HG03342 (cell line): ENCODE measurements at regions not wholly inside any gene's neighbourhood (a gene's known extent, or its start where the extent isn't known, plus 50 kb on each side); places are given as distances from the start of the nearest gene placed in this dataset.
A peak's percentile ranks its signal among the peaks of the same experiment; 100 is the strongest.
"Not testable (repeated sequence)": the region's sequence is repeated elsewhere in the genome, so short reads cannot be mapped to it uniquely, and the experiment has no call there.

Experiments used
- ATAC-seq: cut with Tn5 transposase; IDR thresholded peaks from one replicate; pipeline ENCODE4 v1.9.1; 2021; ENCODE audit warnings: mild to moderate bottlenecking, moderate library complexity; ENCODE audit not compliant: unreplicated experiment

- ATAC-seq = no peak
These were observed 132.9 kb downstream of the LIG4 start for GRCh38 chr13:108082481-108082880.

GRCh38 chr13:108077284-108077683 lies 138.1 kb downstream of the LIG4 start:
- no peak for ATAC-seq

GRCh38 chr13:108074429-108074828 lies 140.9 kb downstream of the LIG4 start:
- not testable (repeated sequence) for ATAC-seq

DNA sequence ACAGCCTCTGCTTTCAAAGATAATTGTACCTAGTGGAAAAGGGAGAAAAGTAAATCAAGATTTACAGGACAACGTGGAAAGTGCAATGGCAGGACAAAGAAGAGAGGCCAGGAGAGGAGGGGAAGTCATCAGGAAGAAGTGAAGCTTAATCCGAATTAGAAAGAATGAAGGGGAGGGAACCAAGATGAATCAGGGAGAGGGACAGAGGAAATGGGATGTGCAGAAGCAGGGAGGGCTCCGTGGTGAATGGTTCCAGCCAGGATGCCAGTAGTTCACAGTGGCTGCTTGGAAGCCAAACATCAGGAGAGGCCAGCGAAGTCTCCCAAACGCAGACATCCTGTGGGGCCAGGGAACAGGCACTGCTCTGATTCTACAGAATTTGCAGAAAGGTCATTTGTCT lies 144.4 kb downstream of the LIG4 start:
- no peak for ATAC-seq

- no peak for ATAC-seq
These were observed 144.8 kb downstream of the LIG4 start for GRCh38 chr13:108070491-108070890.

DNA sequence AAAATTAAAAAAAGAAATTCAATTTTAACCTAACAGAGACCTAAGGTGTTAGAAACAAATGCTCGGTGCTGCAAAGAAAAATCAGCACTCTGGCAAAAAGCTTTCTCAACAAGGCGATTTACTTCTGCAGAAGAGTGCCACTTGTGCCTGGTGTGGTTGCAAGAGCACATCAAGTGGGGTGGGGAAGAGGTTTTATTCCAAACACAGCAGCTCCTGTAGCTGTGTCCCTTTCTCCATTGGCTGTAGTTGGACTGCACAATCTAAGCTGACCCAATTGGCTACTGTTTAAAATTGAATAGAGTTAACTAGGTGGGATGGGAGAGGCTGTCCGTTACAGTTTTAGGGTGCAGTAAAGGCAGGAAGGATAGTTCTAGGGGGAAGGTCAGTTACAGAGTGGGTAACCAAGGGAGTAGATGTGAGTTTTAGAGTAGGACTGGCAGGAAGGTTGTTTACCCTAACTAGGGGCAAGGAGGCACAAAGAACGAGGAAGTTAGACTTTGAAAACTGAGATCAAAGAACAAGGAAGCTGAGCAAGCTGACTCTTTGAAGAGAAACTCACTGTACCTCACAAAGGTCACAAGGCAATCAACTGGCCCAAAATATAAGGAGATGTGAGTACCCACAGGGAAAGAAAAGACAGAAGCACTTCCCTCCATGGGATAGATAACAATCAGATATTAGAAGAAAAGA lies 145.7 kb downstream of the LIG4 start:
- ATAC-seq = no peak

GRCh38 chr13:108064372-108064771 lies 151.0 kb downstream of the LIG4 start:
- not testable (repeated sequence) for ATAC-seq

DNA sequence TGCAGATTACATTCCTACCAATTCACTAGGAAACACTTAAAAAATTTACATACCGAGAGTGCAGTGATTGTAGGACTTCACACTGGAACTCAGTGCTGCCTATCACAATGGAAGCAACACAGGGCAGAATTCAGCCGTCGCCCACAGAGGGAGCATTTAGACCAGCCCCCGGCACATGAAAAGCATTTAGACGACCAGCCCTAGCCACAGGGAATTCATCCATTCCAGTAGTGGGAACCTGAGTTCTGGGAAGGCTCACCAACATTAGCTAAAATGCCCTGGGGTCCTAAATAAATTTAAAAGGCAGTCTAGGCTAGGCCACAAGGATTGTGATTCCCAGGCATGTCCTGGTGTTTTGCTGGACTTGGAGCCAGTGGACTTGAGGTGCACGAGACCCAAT lies 155.2 kb downstream of the LIG4 start:
- no peak for ATAC-seq

DNA sequence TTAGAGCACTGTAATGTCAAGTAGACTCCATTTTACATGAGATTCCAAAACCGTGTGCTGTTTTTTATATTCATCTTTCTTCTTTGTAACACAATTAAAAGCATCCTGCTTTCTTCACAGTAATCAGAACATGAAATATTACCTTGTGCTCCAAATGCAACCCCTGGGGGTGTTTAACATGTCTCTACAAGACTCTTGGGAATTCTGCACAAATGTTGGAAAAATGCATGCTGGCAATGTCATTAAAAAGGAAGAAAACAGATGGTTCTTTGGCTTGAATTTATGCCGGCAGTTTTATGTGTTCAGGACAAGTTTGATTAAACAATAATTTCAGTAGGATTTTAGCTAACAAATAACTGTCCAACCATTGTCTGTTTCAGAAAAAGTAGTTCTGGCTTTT lies 159.1 kb downstream of the LIG4 start:
- no peak for ATAC-seq

- ATAC-seq = no peak
These were observed 166.1 kb downstream of the LIG4 start for GRCh38 chr13:108049211-108049610.

DNA sequence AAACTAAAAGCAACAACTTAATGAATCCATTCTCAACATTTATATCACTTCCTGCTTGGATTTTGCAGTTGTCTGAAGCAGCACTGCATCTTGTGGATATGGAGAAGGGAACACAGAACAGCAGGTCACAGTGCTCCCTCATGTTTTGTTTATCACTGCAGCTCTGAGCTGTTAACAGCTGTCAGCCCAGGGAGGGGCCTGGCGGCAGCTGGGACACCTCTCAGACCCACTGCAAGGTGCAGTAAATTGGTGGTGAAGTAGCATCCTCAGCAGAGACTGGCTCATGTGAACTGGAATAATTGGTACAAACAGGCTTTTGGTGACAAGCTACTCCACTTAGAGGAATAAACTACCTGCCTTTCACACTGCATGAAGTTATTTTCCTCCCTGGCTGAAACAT lies 170.4 kb downstream of the LIG4 start:
- ATAC-seq = no peak

- not testable (repeated sequence) for ATAC-seq
These were observed 172.5 kb downstream of the LIG4 start for GRCh38 chr13:108042866-108043265.

DNA sequence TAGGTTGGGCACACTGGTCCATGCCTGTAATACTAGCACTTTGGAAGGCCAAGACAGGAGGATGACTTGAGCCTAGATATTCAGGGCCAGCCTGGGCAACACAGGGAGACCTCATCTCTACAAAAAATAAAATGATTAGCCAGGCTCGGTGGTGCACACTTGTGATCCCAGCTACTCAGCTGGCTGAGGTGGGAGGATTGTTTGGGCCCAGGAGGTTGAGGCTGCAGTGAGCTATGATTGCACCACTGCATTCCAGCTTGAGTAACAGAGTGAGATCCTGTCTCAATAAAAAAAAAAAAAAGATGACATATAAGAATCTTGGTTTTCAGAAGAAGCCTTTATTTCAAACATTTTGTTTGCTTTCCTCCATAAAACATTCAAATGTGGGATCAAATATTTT lies 178.0 kb downstream of the LIG4 start:
- ATAC-seq = no peak

DNA sequence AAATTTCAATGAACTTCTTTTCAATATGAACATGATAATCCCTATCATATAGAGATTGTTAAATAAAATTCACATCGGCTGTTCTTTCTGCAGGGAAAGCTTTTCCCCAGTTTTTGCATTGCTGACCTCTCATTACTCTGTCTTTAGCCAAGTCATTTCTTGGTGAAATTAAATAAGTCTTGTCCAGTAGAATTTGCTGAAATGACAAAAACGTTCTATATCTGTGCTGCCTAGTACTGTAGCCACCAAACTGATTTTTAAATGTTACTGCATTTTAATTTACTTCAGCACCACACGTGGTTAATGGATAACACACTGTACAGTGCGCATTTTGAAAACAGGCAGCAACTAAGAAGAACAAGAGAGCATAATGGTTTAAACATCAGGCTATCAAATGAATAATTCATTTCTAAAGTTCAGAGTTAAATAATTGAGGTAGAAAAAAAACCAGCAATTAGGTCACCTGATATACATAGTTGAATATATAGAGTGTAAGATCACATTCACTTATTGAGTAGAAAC lies 178.9 kb downstream of the LIG4 start:
- ATAC-seq = no peak

GRCh38 chr13:108034909-108035410 lies 180.4 kb downstream of the LIG4 start:
- no peak for ATAC-seq

GRCh38 chr13:108033800-108034707 lies 181.3 kb downstream of the LIG4 start:
- ATAC-seq = peak; percentile 44

DNA sequence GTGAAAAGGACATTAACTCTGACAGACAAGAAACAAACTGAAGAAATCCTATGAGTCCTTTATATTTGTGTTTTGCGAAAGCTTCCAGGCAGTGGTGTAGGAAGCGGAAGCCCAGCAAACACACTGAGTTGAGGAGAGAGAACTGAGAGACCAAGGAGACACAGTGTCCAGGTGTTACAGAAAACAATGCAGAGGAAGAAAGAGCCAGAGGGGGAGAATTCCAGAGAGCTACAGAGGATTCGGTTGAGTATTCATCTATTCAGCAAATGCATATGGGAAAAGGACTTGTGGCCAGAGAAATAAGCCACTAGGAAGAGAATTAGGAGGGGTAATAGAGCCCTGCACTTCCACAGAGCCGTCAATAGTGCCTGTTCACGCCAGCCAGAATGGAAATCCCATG lies 183.5 kb downstream of the LIG4 start:
- ATAC-seq = no peak

DNA sequence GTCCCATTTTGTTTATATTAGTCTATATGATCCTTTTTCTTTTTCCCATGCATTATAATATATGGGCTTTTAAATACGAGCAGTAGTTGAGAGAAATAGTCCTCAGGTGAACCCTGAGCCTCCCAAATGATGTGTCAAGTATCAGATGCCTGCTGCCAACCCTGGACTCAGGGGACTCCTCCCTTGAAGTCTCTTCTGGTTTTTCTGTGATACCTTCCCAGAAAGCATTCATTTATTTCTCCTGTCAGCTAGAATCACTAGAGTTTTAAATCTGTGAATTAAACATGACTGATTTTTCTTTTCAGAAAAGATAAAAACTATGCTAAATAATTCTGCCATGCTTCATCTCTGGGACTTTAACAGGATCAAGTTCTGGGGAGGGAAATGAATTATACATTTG lies 184.6 kb downstream of the LIG4 start:
- ATAC-seq = no peak

- no peak for ATAC-seq
These were observed 188.5 kb downstream of the LIG4 start for GRCh38 chr13:108026680-108027410.

DNA sequence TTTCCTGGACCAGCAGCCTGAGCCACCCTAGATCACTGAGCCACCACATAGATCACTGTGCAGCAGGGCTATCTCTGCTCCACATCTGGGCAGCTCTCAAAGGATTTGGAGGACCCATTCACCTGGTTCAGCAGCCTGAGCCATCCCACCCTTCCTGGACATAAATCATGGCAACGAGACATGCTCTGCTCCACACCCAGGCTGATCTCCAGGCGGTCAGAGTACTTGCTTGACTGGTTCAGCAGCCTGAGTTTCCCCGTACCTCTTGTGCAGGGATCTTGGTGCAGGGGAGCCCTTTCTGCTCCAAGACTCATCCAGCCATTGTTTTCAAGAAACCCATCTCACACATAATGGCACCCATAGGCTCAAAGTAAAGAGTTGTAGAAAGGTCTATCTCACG lies 195.3 kb downstream of the LIG4 start:
- ATAC-seq = no peak

DNA sequence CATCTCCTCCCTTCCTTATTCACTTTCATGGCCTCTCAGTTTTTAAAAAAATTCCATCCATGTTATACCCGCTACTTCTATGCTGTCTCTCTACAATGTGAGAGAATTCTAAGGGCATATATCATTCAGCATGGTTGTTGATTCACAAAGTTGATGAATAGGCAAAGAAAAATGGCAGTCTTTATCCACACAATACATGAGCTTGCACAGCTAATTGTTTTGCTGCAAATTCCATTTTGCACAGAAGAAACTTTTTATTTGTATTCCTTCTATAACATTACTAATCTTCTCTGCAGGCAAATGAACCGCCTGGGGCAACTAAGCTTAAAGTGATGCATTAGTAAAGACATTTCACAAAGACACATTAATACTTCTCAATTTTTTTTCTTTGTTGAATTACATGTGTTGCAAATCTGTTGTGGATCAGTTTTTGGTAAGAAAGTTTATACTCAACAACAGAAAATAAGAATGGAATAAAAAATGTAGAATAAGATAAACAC lies 196.9 kb downstream of the LIG4 start:
- no peak for ATAC-seq
